ENCODE measurements at regions not wholly inside any gene's neighbourhood (a gene's known extent, or its start where the extent isn't known, plus 50 kb on each side); places are given as distances from the start of the nearest gene placed in this dataset.

DNA sequence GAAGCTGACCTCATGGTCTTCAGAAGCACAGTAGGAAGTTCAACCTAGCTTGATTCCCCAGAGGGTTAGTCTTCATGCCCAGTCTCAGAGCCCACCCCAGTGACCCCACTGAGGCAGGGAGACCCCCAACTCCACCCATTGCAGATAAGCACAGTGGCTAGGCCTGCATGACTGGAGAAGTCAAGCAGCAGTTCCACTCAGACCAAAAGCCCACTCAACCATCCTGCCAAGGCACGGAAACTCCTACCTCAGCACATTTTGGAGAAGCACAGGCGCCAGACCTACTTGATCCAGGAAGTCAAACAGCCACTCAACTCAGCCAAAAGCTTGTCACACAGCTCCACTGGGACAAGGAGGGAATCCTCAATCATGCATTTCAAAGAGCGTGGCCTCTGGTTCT is 78.4 kb upstream of the HTR1E start:
- ChIA-PET CTCF (no interaction called here), POLR2A (ENCODE audit: unreplicated experiment) (no interaction called here)
- no peaks in the 10 kb centered on the region for H3K9me3 ChIP-seq (ENCODE audit: low read length)
- H3K4me2 ChIP-seq (ENCODE audit: low read length) = no peak overlapping the region
- no peaks in the 10 kb centered on the region for H3F3A ChIP-seq (ENCODE audit: low read length, unreplicated experiment)
- TF ChIP-seq EZH2 (IDR thresholded peaks at IDR 0.05; ENCODE audit: low read length, unreplicated experiment) (no peak), CTCF (conservative IDR thresholded peaks at IDR 0.05; ENCODE audit: low read depth, low read length) (no peak), EZH2phosphoT487 (IDR thresholded peaks at IDR 0.05; ENCODE audit: borderline replicate concordance, low read length) (no peak)
- H3K9ac ChIP-seq (ENCODE audit: low read length) = no peak overlapping the region
- no peaks in the 10 kb centered on the region for H3K4me1 ChIP-seq (ENCODE audit: insufficient read depth, low read length)
- H3K27me3 ChIP-seq (ENCODE audit: low read length) = no peaks in the 10 kb centered on the region
- no TSS peak for BruUV-seq (replicated peaks)
- H3K9me2 ChIP-seq (replicated peaks; ENCODE audit: low read length) = no peaks in the 10 kb centered on the region
- no peak for ATAC-seq
- H4K20me1 ChIP-seq (ENCODE audit: low read length) = no peaks in the 10 kb centered on the region
- no peak overlapping the region for H3K27ac ChIP-seq (ENCODE audit: low read length)
- intact Hi-C loops (cut with micrococcal nuclease) = no loop called here
- no peak overlapping the region for H3K4me3 ChIP-seq (ENCODE audit: low read length)
- no peaks in the 10 kb centered on the region for H3K79me2 ChIP-seq (ENCODE audit: low read length)
- DNase-seq = no peak
- no peak overlapping the region for H2AFZ ChIP-seq (ENCODE audit: low read length)
- no peaks in the 10 kb centered on the region for H3K36me3 ChIP-seq (ENCODE audit: low read depth, low read length)

DNA sequence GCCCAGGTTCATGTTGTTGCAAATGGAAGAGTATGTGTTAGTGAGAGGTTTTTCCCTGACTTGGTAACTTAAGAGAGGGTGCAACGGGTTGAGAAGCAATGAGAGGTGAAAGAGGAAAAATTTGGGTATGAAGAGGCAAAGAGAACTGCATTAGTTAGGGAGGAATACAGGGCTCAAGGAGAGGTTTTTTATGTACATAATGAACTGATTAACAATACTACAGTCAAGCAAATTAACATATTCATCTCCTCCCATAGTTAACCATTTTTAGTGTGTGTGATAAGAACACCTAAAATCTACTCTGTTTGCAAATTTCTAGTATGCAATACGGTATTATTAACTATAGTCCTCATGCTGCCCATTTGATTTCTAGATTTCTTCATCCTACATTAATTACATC is 79.5 kb upstream of the HTR1E start:
- POLR2A ChIA-PET (ENCODE audit: unreplicated experiment) = no interaction called here
- H3K27ac ChIP-seq (ENCODE audit: low read length) = no peak overlapping the region
- CTCF ChIA-PET = no interaction called here

More for the DNA sequence above, 79.5 kb upstream of the HTR1E start:
- H3K79me2 ChIP-seq (ENCODE audit: low read length) = no peaks in the 10 kb centered on the region
- no peak overlapping the region for H2AFZ ChIP-seq (ENCODE audit: low read length)
- BruUV-seq (replicated peaks) = no TSS peak
- no peaks in the 10 kb centered on the region for H3F3A ChIP-seq (ENCODE audit: low read length, unreplicated experiment)
- DNase-seq (no peak), ATAC-seq (no peak)
- no peak overlapping the region for H3K9ac ChIP-seq (ENCODE audit: low read length)
- no peaks in the 10 kb centered on the region for H3K36me3 ChIP-seq (ENCODE audit: low read depth, low read length)
- intact Hi-C loops (cut with micrococcal nuclease) = loop anchor here (2.0 kb wide), 1 partner anchor 935 kb away; no protein-coding TSS in a partner anchor
- no peaks in the 10 kb centered on the region for H4K20me1 ChIP-seq (ENCODE audit: low read length)
- H3K27me3 ChIP-seq (ENCODE audit: low read length) = no peaks in the 10 kb centered on the region
- TF ChIP-seq CTCF (conservative IDR thresholded peaks at IDR 0.05; ENCODE audit: low read depth, low read length) = no peak
- no peak for TF ChIP-seq EZH2phosphoT487 (IDR thresholded peaks at IDR 0.05; ENCODE audit: borderline replicate concordance, low read length)
- TF ChIP-seq EZH2 (IDR thresholded peaks at IDR 0.05; ENCODE audit: low read length, unreplicated experiment) = no peak
- H3K4me1 ChIP-seq (ENCODE audit: insufficient read depth, low read length) = no peaks in the 10 kb centered on the region
- no peaks in the 10 kb centered on the region for H3K9me2 ChIP-seq (replicated peaks; ENCODE audit: low read length)
- no peaks in the 10 kb centered on the region for H3K9me3 ChIP-seq (ENCODE audit: low read length)
- H3K4me2 ChIP-seq (ENCODE audit: low read length) = no peak overlapping the region
- H3K4me3 ChIP-seq (ENCODE audit: low read length) = no peak overlapping the region

All from PC-3 (cell line).